HepG2 (cell line): ENCODE measurements at regions not wholly inside any gene's neighbourhood (a gene's known extent, or its start where the extent isn't known, plus 50 kb on each side); places are given as distances from the start of the nearest gene placed in this dataset.

Source experiments
- ATAC-seq: fragments of 200-7000 bp; cut with Tn5 transposase; 3 replicates; pipeline ENCODE4 v1.9.1; 2020; ENCODE audit warnings: mild to moderate bottlenecking, moderate library complexity
- BruUV-seq: library from RNA; stranded (reverse); fragments of 400-500 nt; replicated peaks from 2 replicates; lab custom pipeline; 2021; lab: Mats Ljungman, UMichigan
- CTCF ChIA-PET: fragments of 300-600 bp; formaldehyde crosslinking; extraction: SDS; loops from one replicate; lab custom pipeline; 2021; ENCODE audit warnings: low total read pairs, inconsistent platforms, low intra/inter-chr PET ratio; lab: Yijun Ruan, JAX
- POLR2A ChIA-PET: fragments of 350-600 bp; sonication (Branson Sonifier 250); formaldehyde crosslinking; loops from one replicate; lab custom pipeline; 2020; ENCODE audit warnings: antibody characterized with exemption, inconsistent platforms; lab: Yijun Ruan, JAX
- DNase-seq: peaks from one replicate; pipeline ENCODE4 v3.0.0-alpha.2; 2015; ENCODE audit warnings: low spot score
- FAIRE-seq: peaks from 3 replicates; lab custom pipeline; 2011; peaks lifted over from hg19 to GRCh38; lab: Jason Lieb, UNC
- H2AFZ ChIP-seq: one replicate; pipeline ENCODE4 v1.6.1; 2011; ENCODE audit warnings: low read length, inconsistent platforms
- H3K27ac ChIP-seq: fragments of 300-600 bp; 3 replicates; pipeline ENCODE4 v1.8.0; 2011; ENCODE audit warnings: mixed run types, mild to moderate bottlenecking, mixed read lengths, low read length, inconsistent platforms; ENCODE audit not compliant: insufficient read depth; ENCODE audit errors: extremely low read length
- H3K27me3 ChIP-seq, 2 experiments: fragments of 200-600 bp in 1 of 2; 2 replicates in 1 of 2; 3 replicates in 1 of 2; pipeline versions ENCODE4 v1.6.0 to v1.8.0; 2011; ENCODE audit warnings: low read length in 2 of 2, mild to moderate bottlenecking in 2 of 2, moderate library complexity in 2 of 2, inconsistent platforms in 1 of 2; ENCODE audit not compliant: insufficient read depth in 2 of 2, control insufficient read depth in 1 of 2
- H3K36me3 ChIP-seq, 2 experiments: fragments of 200-600 bp in 1 of 2; replicated peaks in 1 of 2; 2 replicates in 1 of 2; 3 replicates in 1 of 2; pipeline versions ENCODE4 v1.5.1 to v1.8.0; 2011; ENCODE audit warnings: low read length in 2 of 2, inconsistent platforms in 1 of 2; ENCODE audit not compliant: insufficient read depth in 2 of 2, control insufficient read depth in 1 of 2
- H3K4me1 ChIP-seq: 2 replicates; pipeline ENCODE4 v1.5.1; 2012; ENCODE audit warnings: low read length, inconsistent platforms; ENCODE audit not compliant: insufficient read depth
- H3K4me2 ChIP-seq: 2 replicates; pipeline ENCODE4 v1.6.0; 2011; ENCODE audit warnings: low read depth, low read length, inconsistent platforms
- H3K4me3 ChIP-seq, 3 experiments: fragments of 200-600 bp in 1 of 3; sonication (generic), shearing (Covaris generic) in 1 of 3; replicated peaks in 1 of 3; 2 replicates each; pipeline ENCODE4 v1.5.1; 2011 to 2016; ENCODE audit warnings: low read length in 3 of 3, inconsistent platforms in 2 of 3, low read depth in 2 of 3, mild to moderate bottlenecking in 2 of 3, control low read depth in 1 of 3, mixed read lengths in 1 of 3; ENCODE audit not compliant: insufficient read depth in 1 of 3
- H3K79me2 ChIP-seq: one replicate; pipeline ENCODE4 v1.6.1; 2011; ENCODE audit warnings: low read length, inconsistent platforms; ENCODE audit not compliant: insufficient read depth
- H3K9ac ChIP-seq: 2 replicates; pipeline ENCODE4 v1.6.0; 2011; ENCODE audit warnings: mild to moderate bottlenecking, low read depth, low read length, inconsistent platforms; ENCODE audit not compliant: insufficient read depth
- H3K9me3 ChIP-seq: 2 replicates; pipeline ENCODE4 v1.5.1; 2012; ENCODE audit warnings: mild to moderate bottlenecking, low read length
- H4K20me1 ChIP-seq: 2 replicates; pipeline ENCODE4 v1.6.0; 2011; ENCODE audit warnings: inconsistent platforms, mild to moderate bottlenecking, low read length, moderate library complexity; ENCODE audit not compliant: insufficient read depth
- ARHGAP35 ChIP-seq: sonication (generic); formaldehyde crosslinking; IDR thresholded peaks from 2 replicates; pipeline ENCODE4 v1.9.0; 2022; ENCODE audit warnings: mild to moderate bottlenecking, inconsistent platforms, moderate library complexity, missing genetic modification reagents, borderline replicate concordance
- FOSL2 ChIP-seq: sonication (generic); formaldehyde crosslinking; IDR thresholded peaks from 2 replicates; pipeline ENCODE4 v1.4.0; 2020; ENCODE audit warnings: missing genetic modification reagents
- GABPA ChIP-seq, 2 experiments: IDR thresholded peaks; 2 replicates each; pipeline ENCODE4 v1.6.1; 2011 to 2016; ENCODE audit warnings: low read depth in 2 of 2, low read length in 1 of 2, missing biosample characterization in 1 of 2, missing genetic modification characterization in 1 of 2
- HOXD1 ChIP-seq: sonication (generic); formaldehyde crosslinking; IDR thresholded peaks from 2 replicates; pipeline ENCODE4 v1.5.0; 2020; ENCODE audit warnings: missing genetic modification reagents
- KAT8 ChIP-seq: IDR thresholded peaks from 2 replicates; pipeline ENCODE4 v1.6.1; 2016; ENCODE audit warnings: missing genetic modification reagents, missing compliant biosample characterization
- MED1 ChIP-seq: sonication (generic); formaldehyde crosslinking; IDR thresholded peaks from 2 replicates; pipeline ENCODE4 v1.4.0; 2020; ENCODE audit warnings: missing genetic modification reagents
- PHB2 ChIP-seq: fragments of 450-650 bp; IDR thresholded peaks from 2 replicates; pipeline ENCODE4 v1.6.1; 2018; ENCODE audit not compliant: partially characterized antibody
- PRPF4 ChIP-seq: fragments of 200-400 bp; formaldehyde crosslinking; IDR thresholded peaks from 2 replicates; pipeline ENCODE4 v1.6.1; 2016; ENCODE audit warnings: low read length, low read depth; ENCODE audit not compliant: poor library complexity, severe bottlenecking
- SKI ChIP-seq: fragments of 450-650 bp; IDR thresholded peaks from one replicate; pipeline ENCODE4 v1.6.1; 2018; ENCODE audit warnings: mild to moderate bottlenecking; ENCODE audit not compliant: partially characterized antibody
- ZIK1 ChIP-seq: sonication (generic); formaldehyde crosslinking; IDR thresholded peaks from 2 replicates; pipeline ENCODE4 v1.5.0; 2020; ENCODE audit warnings: mild to moderate bottlenecking, low read depth, missing genetic modification reagents, borderline replicate concordance
- ZNF264 ChIP-seq: sonication (generic); formaldehyde crosslinking; IDR thresholded peaks from 2 replicates; pipeline ENCODE4 v1.4.0; 2020; ENCODE audit warnings: missing genetic modification reagents
- ZNF335 ChIP-seq: sonication (generic); formaldehyde crosslinking; IDR thresholded peaks from 2 replicates; pipeline ENCODE4 v1.4.0; 2020; ENCODE audit warnings: missing genetic modification reagents
- ZNF432 ChIP-seq: sonication (generic); formaldehyde crosslinking; IDR thresholded peaks from 2 replicates; pipeline ENCODE4 v1.5.0; 2020; ENCODE audit warnings: missing genetic modification reagents, mild to moderate bottlenecking, borderline replicate concordance
- WGBS: methylation state at CpG from one replicate; pipeline ENCODE4 v1.1.6; 2017; ENCODE audit warnings: low lambda C conversion rate; 5-methylcytosine and 5-hydroxymethylcytosine counted together
- in situ Hi-C: cut with HindIII; loops from 2 replicates; pipeline ENCODE4 v1.10.0; 2017; ENCODE audit warnings: low pct_unique_long_range_greater_than_20kb; ENCODE audit not compliant: extremely low pct_ligation_motif_present
- intact Hi-C: fragments of 100-400 bp; cut with micrococcal nuclease; formaldehyde crosslinking; loops from one replicate; pipeline ENCODE4 v1.10.0; 2022; ENCODE audit not compliant: unreplicated experiment
- TF ChIP-seq, protein P1 (sequence below): sonication (generic); formaldehyde crosslinking; IDR thresholded peaks from 2 replicates; pipeline ENCODE4 v1.9.0; 2022; ENCODE audit warnings: low read depth, missing genetic modification reagents
- TF ChIP-seq, protein P2 (sequence below): sonication (generic); formaldehyde crosslinking; IDR thresholded peaks from 2 replicates; pipeline ENCODE4 v1.4.0; 2020; ENCODE audit warnings: missing genetic modification reagents, borderline replicate concordance

DNA sequence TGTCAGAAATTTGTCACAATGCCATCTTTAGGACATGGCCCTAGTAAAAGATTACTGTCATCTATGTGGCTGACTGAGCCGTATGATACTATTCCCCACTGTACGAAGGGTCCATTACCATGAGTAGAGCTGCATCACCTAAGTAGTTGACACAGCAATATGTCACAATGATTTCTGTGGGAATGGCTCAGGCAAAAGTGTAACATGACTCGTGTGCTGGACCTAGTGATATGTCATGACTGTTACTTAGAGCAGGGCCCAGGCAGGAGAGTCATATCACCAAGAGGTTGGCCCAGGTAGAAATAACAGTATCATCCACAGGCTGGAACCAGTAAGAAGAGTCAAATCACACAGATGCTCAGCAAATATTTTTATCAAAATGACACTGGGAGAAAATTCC is 1051.8 kb upstream of the AMELY start:
- ChIA-PET POLR2A (no interaction called here), CTCF (no interaction called here)
- no CpG with 5 or more reads among the region's 3 CpGs for WGBS
- intact Hi-C loops (no loop called here), in situ Hi-C loops (no loop called here)
- Histone ChIP-seq H3K36me3 (no peaks in the 10 kb centered on the region), H3K27me3 (no peaks in the 10 kb centered on the region), H4K20me1 (no peaks in the 10 kb centered on the region), H3K9me3 (no peaks in the 10 kb centered on the region; the same call in 1 of the 2 replicates), H3K79me2 (no peaks in the 10 kb centered on the region), H3K27ac (no peak overlapping the region), H3K4me3 (no peak overlapping the region), H3K4me2 (no peak overlapping the region), H3K9ac (no peak overlapping the region), H3K4me1 (no peaks in the 10 kb centered on the region), H2AFZ (no peak overlapping the region)
- ATAC-seq (no peak), FAIRE-seq (no peak), DNase-seq (no peak)
- TF ChIP-seq ARHGAP35 (CRISPR knock-in tag) (no peak), FOSL2 (CRISPR knock-in tag) (no peak), ZNF264 (no peak), KAT8 (CRISPR knock-in tag) (no peak), ZNF335 (CRISPR knock-in tag) (no peak), MED1 (CRISPR knock-in tag) (no peak), GABPA (IDR thresholded peaks at IDR 0.05; ENCODE audit: low read depth, low read length) (no peak), GABPA (CRISPR knock-in tag; IDR thresholded peaks at IDR 0.05; ENCODE audit: low read depth) (no peak), HOXD1 (no peak)
- BruUV-seq: no TSS peak

DNA sequence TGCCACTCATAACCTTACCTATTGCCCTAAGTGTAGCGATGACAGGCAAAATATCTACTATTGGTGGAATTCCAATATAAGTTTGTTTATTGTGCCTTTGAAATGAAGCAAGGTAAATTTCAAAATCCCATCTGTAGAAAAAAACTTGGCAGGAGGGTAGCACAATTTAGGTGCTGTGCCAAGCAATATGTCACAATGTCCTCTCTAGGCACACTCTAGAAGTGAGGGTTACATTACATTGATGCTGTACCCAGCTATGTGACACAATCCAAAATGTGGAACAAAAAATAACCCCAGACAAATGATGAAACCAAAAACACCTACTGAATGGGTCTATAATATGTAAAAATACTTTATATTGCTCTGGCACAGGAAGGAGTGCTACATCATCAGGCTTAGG is 1050.8 kb upstream of the AMELY start:
- no peaks in the 10 kb centered on the region for H3K36me3 ChIP-seq
- FAIRE-seq (no peak), ATAC-seq (no peak), DNase-seq (no peak)
- WGBS: 83% methylated on average over 1 of the region's 1 CpG
- H3K4me1 ChIP-seq: peaks cover 8% of the 10 kb centered on the region; the same call in 1 of the 2 replicates
- H4K20me1 ChIP-seq: no peaks in the 10 kb centered on the region
- ChIA-PET POLR2A (no interaction called here), CTCF (no interaction called here)
- H3K27ac ChIP-seq: no peak overlapping the region
- H3K9ac ChIP-seq: no peak overlapping the region
- no TSS peak for BruUV-seq
- no peaks in the 10 kb centered on the region for H3K79me2 ChIP-seq
- H2AFZ ChIP-seq: no peak overlapping the region
- H3K9me3 ChIP-seq: no peaks in the 10 kb centered on the region
- in situ Hi-C loops: no loop called here
- H3K27me3 ChIP-seq: no peaks in the 10 kb centered on the region
- no peak overlapping the region for H3K4me3 ChIP-seq
- H3K4me2 ChIP-seq: no peak overlapping the region
- intact Hi-C loops: no loop called here
- TF ChIP-seq, protein P1, sequence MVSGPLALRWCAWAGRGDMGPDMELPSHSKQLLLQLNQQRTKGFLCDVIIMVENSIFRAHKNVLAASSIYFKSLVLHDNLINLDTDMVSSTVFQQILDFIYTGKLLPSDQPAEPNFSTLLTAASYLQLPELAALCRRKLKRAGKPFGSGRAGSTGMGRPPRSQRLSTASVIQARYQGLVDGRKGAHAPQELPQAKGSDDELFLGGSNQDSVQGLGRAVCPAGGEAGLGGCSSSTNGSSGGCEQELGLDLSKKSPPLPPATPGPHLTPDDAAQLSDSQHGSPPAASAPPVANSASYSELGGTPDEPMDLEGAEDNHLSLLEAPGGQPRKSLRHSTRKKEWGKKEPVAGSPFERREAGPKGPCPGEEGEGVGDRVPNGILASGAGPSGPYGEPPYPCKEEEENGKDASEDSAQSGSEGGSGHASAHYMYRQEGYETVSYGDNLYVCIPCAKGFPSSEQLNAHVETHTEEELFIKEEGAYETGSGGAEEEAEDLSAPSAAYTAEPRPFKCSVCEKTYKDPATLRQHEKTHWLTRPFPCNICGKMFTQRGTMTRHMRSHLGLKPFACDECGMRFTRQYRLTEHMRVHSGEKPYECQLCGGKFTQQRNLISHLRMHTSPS: no peak
- TF ChIP-seq ZNF432 (CRISPR knock-in tag) (no peak), ZIK1 (CRISPR knock-in tag) (no peak), SKI (no peak), PHB2 (no peak), PRPF4 (no peak)
- TF ChIP-seq, protein P2, sequence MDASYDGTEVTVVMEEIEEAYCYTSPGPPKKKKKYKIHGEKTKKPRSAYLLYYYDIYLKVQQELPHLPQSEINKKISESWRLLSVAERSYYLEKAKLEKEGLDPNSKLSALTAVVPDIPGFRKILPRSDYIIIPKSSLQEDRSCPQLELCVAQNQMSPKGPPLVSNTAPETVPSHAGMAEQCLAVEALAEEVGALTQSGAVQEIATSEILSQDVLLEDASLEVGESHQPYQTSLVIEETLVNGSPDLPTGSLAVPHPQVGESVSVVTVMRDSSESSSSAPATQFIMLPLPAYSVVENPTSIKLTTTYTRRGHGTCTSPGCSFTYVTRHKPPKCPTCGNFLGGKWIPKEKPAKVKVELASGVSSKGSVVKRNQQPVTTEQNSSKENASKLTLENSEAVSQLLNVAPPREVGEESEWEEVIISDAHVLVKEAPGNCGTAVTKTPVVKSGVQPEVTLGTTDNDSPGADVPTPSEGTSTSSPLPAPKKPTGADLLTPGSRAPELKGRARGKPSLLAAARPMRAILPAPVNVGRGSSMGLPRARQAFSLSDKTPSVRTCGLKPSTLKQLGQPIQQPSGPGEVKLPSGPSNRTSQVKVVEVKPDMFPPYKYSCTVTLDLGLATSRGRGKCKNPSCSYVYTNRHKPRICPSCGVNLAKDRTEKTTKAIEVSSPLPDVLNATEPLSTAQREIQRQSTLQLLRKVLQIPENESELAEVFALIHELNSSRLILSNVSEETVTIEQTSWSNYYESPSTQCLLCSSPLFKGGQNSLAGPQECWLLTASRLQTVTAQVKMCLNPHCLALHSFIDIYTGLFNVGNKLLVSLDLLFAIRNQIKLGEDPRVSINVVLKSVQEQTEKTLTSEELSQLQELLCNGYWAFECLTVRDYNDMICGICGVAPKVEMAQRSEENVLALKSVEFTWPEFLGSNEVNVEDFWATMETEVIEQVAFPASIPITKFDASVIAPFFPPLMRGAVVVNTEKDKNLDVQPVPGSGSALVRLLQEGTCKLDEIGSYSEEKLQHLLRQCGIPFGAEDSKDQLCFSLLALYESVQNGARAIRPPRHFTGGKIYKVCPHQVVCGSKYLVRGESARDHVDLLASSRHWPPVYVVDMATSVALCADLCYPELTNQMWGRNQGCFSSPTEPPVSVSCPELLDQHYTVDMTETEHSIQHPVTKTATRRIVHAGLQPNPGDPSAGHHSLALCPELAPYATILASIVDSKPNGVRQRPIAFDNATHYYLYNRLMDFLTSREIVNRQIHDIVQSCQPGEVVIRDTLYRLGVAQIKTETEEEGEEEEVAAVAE (CRISPR knock-in tag): no peak
